H1 (cell line): ENCODE measurements at regions not wholly inside any gene's neighbourhood (a gene's known extent, or its start where the extent isn't known, plus 50 kb on each side); places are given as distances from the start of the nearest gene placed in this dataset.

Experiments
- CTCF ChIA-PET: fragments of 300-600 bp; sonication (Branson Sonifier 250); formaldehyde crosslinking; loops from one replicate; lab custom pipeline; 2021; ENCODE audit not compliant: partially characterized antibody; lab: Charles Lee
- POLR2A ChIA-PET: fragments of 300-600 bp; sonication (Branson Sonifier 250); formaldehyde crosslinking; loops from one replicate; lab custom pipeline; 2021; ENCODE audit warnings: inconsistent platforms; ENCODE audit not compliant: partially characterized antibody; lab: Charles Lee
- DNase-seq, 2 experiments: peaks; one replicate each; pipeline versions ENCODE4 v3.0.0 to v3.0.0-alpha.2; 2010 to 2022; ENCODE audit warnings: low spot score in 2 of 2, low read depth in 1 of 2, mixed read lengths in 1 of 2
- FAIRE-seq: peaks from 2 replicates; lab custom pipeline; 2011; peaks lifted over from hg19 to GRCh38; lab: Jason Lieb, UNC
- H2AFZ ChIP-seq: 2 replicates; pipeline ENCODE4 v1.8.1; 2012; ENCODE audit warnings: low read length, inconsistent platforms
- H2AK5ac ChIP-seq: 2 replicates; pipeline ENCODE4 v1.6.1; 2013; ENCODE audit warnings: low read depth, low read length
- H2BK120ac ChIP-seq: replicated peaks from 2 replicates; pipeline ENCODE3; 2013; ENCODE audit warnings: low read depth, low read length, inconsistent platforms
- H2BK12ac ChIP-seq: 2 replicates; pipeline ENCODE4 v1.6.1; 2013; ENCODE audit warnings: low read depth, low read length
- H2BK15ac ChIP-seq: 2 replicates; pipeline ENCODE4 v1.6.1; 2013; ENCODE audit warnings: low read length
- H2BK20ac ChIP-seq: 2 replicates; pipeline ENCODE4 v1.6.1; 2013; ENCODE audit warnings: low read length
- H2BK5ac ChIP-seq: 2 replicates; pipeline ENCODE4 v1.6.1; 2013; ENCODE audit warnings: low read depth, low read length
- H3K14ac ChIP-seq: 2 replicates; pipeline ENCODE4 v1.6.1; 2013; ENCODE audit warnings: inconsistent platforms; ENCODE audit not compliant: insufficient read length
- H3K18ac ChIP-seq: 2 replicates; pipeline ENCODE4 v1.6.1; 2013; ENCODE audit warnings: low read length; ENCODE audit errors: extremely low read depth
- H3K23ac ChIP-seq: 2 replicates; pipeline ENCODE4 v1.6.1; 2013; ENCODE audit warnings: inconsistent platforms; ENCODE audit not compliant: insufficient read length
- H3K23me2 ChIP-seq: 2 replicates; pipeline ENCODE4 v1.6.1; 2013; ENCODE audit warnings: low read depth, low read length
- H3K27ac ChIP-seq: 2 replicates; pipeline ENCODE4 v1.6.1; 2011; ENCODE audit warnings: low read depth, low read length, inconsistent platforms
- H3K27me3 ChIP-seq, 4 experiments: replicated peaks in 1 of 4; 1 replicate in 1 of 4; 2 replicates in 3 of 4; pipeline versions ENCODE4 v1.6.1 to v1.8.1; 2011 to 2013; ENCODE audit warnings: low read length in 3 of 4, mild to moderate bottlenecking in 3 of 4, inconsistent platforms in 2 of 4, mixed read lengths in 2 of 4, moderate library complexity in 1 of 4; ENCODE audit not compliant: control insufficient read depth in 3 of 4, insufficient read depth in 3 of 4; ENCODE audit errors: extremely low read depth in 1 of 4
- H3K36me3 ChIP-seq, 4 experiments: 2 replicates each; pipeline versions ENCODE4 v1.6.1 to v1.8.1; 2011 to 2013; ENCODE audit warnings: mild to moderate bottlenecking in 4 of 4, low read length in 3 of 4, moderate library complexity in 2 of 4, control low read depth in 1 of 4, inconsistent platforms in 1 of 4; ENCODE audit not compliant: insufficient read depth in 4 of 4, control insufficient read depth in 2 of 4
- H3K4ac ChIP-seq: replicated peaks from 2 replicates; pipeline ENCODE3; 2013; ENCODE audit warnings: low read length, low read depth, mixed read lengths, inconsistent platforms; ENCODE audit not compliant: insufficient read length
- H3K4me1 ChIP-seq, 4 experiments: replicated peaks in 1 of 4; 1 replicate in 1 of 4; 2 replicates in 3 of 4; pipeline versions ENCODE4 v1.6.1 to v1.8.1; 2011 to 2013; ENCODE audit warnings: low read length in 3 of 4, inconsistent platforms in 2 of 4, mixed read lengths in 1 of 4; ENCODE audit not compliant: insufficient read depth in 4 of 4, control insufficient read depth in 3 of 4
- H3K4me2 ChIP-seq, 2 experiments: 2 replicates each; pipeline versions ENCODE4 v1.6.1 to v1.8.1; 2011 to 2013; ENCODE audit warnings: low read depth in 2 of 2, low read length in 2 of 2, control low read depth in 1 of 2, inconsistent platforms in 1 of 2, mild to moderate bottlenecking in 1 of 2; ENCODE audit not compliant: insufficient read depth in 1 of 2
- H3K4me3 ChIP-seq, 4 experiments: fragments of 200-600, 300-600 bp in 1 of 4; sonication (generic), shearing (Covaris generic), sonication (Bioruptor Twin) in 1 of 4; 2 replicates each; pipeline versions ENCODE4 v1.5.1 to v1.8.1; 2011 to 2016; ENCODE audit warnings: low read length in 4 of 4, low read depth in 3 of 4, control low read depth in 2 of 4, inconsistent platforms in 2 of 4, mild to moderate bottlenecking in 2 of 4, mixed read lengths in 1 of 4, moderate library complexity in 1 of 4; ENCODE audit not compliant: insufficient read depth in 2 of 4; ENCODE audit errors: extremely low read depth in 1 of 4
- H3K56ac ChIP-seq: replicated peaks from 2 replicates; pipeline ENCODE3; 2013; ENCODE audit warnings: low read depth, mild to moderate bottlenecking, mixed read lengths, low read length, inconsistent platforms; ENCODE audit not compliant: insufficient read length
- H3K79me1 ChIP-seq: 2 replicates; pipeline ENCODE4 v1.6.1; 2013; ENCODE audit warnings: low read depth, low read length, control low read depth
- H3K79me2 ChIP-seq, 2 experiments: 2 replicates each; pipeline versions ENCODE4 v1.6.1 to v1.8.1; 2012 to 2013; ENCODE audit warnings: low read length in 2 of 2, mild to moderate bottlenecking in 2 of 2, inconsistent platforms in 1 of 2; ENCODE audit not compliant: insufficient read depth in 2 of 2, control insufficient read depth in 1 of 2
- H3K9ac ChIP-seq, 4 experiments: replicated peaks in 1 of 4; 1 replicate in 1 of 4; 2 replicates in 3 of 4; pipeline versions ENCODE4 v1.6.1 to v1.8.1; 2011 to 2013; ENCODE audit warnings: low read depth in 3 of 4, low read length in 3 of 4, control low read depth in 2 of 4, mild to moderate bottlenecking in 2 of 4, moderate library complexity in 2 of 4, inconsistent platforms in 1 of 4; ENCODE audit errors: extremely low read depth in 1 of 4
- H3K9me3 ChIP-seq, 2 experiments: 2 replicates each; pipeline versions ENCODE4 v1.6.1 to v1.8.1; 2012 to 2013; ENCODE audit warnings: mild to moderate bottlenecking in 2 of 2, moderate library complexity in 2 of 2, control low read depth in 1 of 2, inconsistent platforms in 1 of 2, low read depth in 1 of 2, low read length in 1 of 2, mixed read lengths in 1 of 2; ENCODE audit not compliant: insufficient read depth in 2 of 2
- H4K20me1 ChIP-seq, 2 experiments: replicated peaks in 1 of 2; 2 replicates each; pipeline versions ENCODE3 to v1.8.1; 2011 to 2013; ENCODE audit warnings: inconsistent platforms in 2 of 2, low read length in 2 of 2, mild to moderate bottlenecking in 1 of 2; ENCODE audit not compliant: insufficient read depth in 2 of 2, control insufficient read depth in 1 of 2
- H4K5ac ChIP-seq: 2 replicates; pipeline ENCODE4 v1.6.1; 2013; ENCODE audit warnings: low read length, low read depth, mixed read lengths, inconsistent platforms; ENCODE audit not compliant: insufficient read length
- H4K8ac ChIP-seq: 2 replicates; pipeline ENCODE4 v1.8.0; 2013; ENCODE audit warnings: mild to moderate bottlenecking, moderate library complexity, low read length, inconsistent platforms; ENCODE audit not compliant: insufficient read depth; ENCODE audit errors: extremely low read depth
- H4K91ac ChIP-seq: replicated peaks from 2 replicates; pipeline ENCODE3; 2013; ENCODE audit warnings: low read length, mixed read lengths, inconsistent platforms; ENCODE audit not compliant: insufficient read length
- BACH1 ChIP-seq: IDR thresholded peaks from 2 replicates; pipeline ENCODE4 v1.6.1; 2012; ENCODE audit warnings: low read length, improper control_type of control experiment
- GTF2F1 ChIP-seq: IDR thresholded peaks from 2 replicates; pipeline ENCODE4 v1.6.1; 2012; ENCODE audit warnings: low read depth, low read length, improper control_type of control experiment, borderline replicate concordance
- SIX5 ChIP-seq: IDR thresholded peaks from 2 replicates; pipeline ENCODE4 v1.6.1; 2011; ENCODE audit warnings: mild to moderate bottlenecking, low read depth, low read length
- SP2 ChIP-seq: IDR thresholded peaks from 2 replicates; pipeline ENCODE4 v1.6.1; 2012; ENCODE audit warnings: mild to moderate bottlenecking, low read length, inconsistent platforms
- WGBS, 2 experiments: shearing (Covaris generic) in 1 of 2; methylation state at CpG; one replicate each; pipeline versions ENCODE4 v1.1.6 to v1.1.7; 2013 to 2015; ENCODE audit warnings: low lambda C conversion rate in 2 of 2, mixed read lengths in 2 of 2, inconsistent platforms in 1 of 2, low coverage in 1 of 2, missing lambda C conversion rate in 1 of 2; ENCODE audit not compliant: insufficient replicate concordance in 2 of 2, insufficient coverage in 1 of 2, insufficient read length in 1 of 2; ENCODE audit errors: extremely low coverage in 1 of 2, missing lambda C conversion rate in 1 of 2; 5-methylcytosine and 5-hydroxymethylcytosine counted together
- TF ChIP-seq, protein P1 (sequence below): IDR thresholded peaks from 2 replicates; pipeline ENCODE4 v1.6.1; 2012; ENCODE audit warnings: inconsistent platforms

DNA sequence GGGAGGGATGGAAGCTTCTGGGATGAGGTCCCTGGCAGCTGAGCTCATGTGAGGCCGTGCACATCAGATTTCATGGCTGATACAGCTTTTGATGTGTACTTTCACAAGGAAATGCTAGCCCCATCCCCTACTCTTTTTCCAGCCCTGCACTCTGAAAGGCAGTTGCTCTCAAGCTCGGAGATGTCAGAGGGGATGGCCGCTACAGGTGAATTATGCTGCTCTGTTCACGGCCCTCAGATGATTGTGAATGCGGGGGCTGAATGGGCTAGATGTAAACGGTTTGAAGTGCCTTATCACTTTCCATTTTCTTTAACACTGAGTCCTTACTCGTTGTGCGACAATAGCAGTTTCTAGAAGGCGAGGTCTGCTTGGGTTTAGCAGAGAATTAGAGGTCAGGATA is 88.0 kb upstream of the RASGRF1 start:
- H2BK12ac ChIP-seq: no peak overlapping the region
- H3K27ac ChIP-seq: no peak overlapping the region
- no peak overlapping the region for H2AFZ ChIP-seq
- H2AK5ac ChIP-seq: no peak overlapping the region
- H3K36me3 ChIP-seq: no peaks in the 10 kb centered on the region
- H3K18ac ChIP-seq: no peak overlapping the region
- no peak overlapping the region for H4K8ac ChIP-seq
- ChIA-PET POLR2A (interaction anchor here (0.7 kb wide), 1 partner anchor 209 kb away, joined by 3 read pairs; no protein-coding TSS in a partner anchor), CTCF (interaction anchor here (0.9 to 15.4 kb wide), 11 partner anchors 9 to 158 kb away, joined by 3 to 352 read pairs (median 4); no protein-coding TSS in a partner anchor)
- TF ChIP-seq SIX5 (no peak), BACH1 (no peak), SP2 (no peak), GTF2F1 (no peak)
- TF ChIP-seq, protein P1, sequence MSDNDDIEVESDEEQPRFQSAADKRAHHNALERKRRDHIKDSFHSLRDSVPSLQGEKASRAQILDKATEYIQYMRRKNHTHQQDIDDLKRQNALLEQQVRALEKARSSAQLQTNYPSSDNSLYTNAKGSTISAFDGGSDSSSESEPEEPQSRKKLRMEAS: no peak
- no peaks in the 10 kb centered on the region for H3K79me2 ChIP-seq
- H2BK20ac ChIP-seq: no peak overlapping the region
- H3K9me3 ChIP-seq: no peaks in the 10 kb centered on the region
- WGBS, 2 experiments: 91% methylated on average over 9 of the region's 9 CpGs; no CpG with 5 or more reads in 1 of the 2 experiments
- no peak overlapping the region for H3K4me3 ChIP-seq
- H3K14ac ChIP-seq: no peak overlapping the region
- no peak overlapping the region for H3K56ac ChIP-seq
- no peaks in the 10 kb centered on the region for H3K27me3 ChIP-seq
- no peak overlapping the region for H4K5ac ChIP-seq
- no peaks in the 10 kb centered on the region for H4K20me1 ChIP-seq
- no peak overlapping the region for H3K4me2 ChIP-seq
- H3K4me1 ChIP-seq: peaks cover 0 to 6% (median under 1%) of the 10 kb centered on the region in 4 experiments; a peak in 2 of 7 replicates
- FAIRE-seq (no peak), DNase-seq (no peak)
- H2BK5ac ChIP-seq: no peak overlapping the region
- H4K91ac ChIP-seq: no peak overlapping the region
- no peak overlapping the region for H3K23ac ChIP-seq
- no peak overlapping the region for H2BK15ac ChIP-seq
- no peak overlapping the region for H3K9ac ChIP-seq
- no peaks in the 10 kb centered on the region for H3K79me1 ChIP-seq
- no peaks in the 10 kb centered on the region for H3K23me2 ChIP-seq
- no peak overlapping the region for H2BK120ac ChIP-seq
- H3K4ac ChIP-seq: no peak overlapping the region
